WTC11 (cell line): ENCODE measurements at regions not wholly inside any gene's neighbourhood (a gene's known extent, or its start where the extent isn't known, plus 50 kb on each side); places are given as distances from the start of the nearest gene placed in this dataset.

Experiments used
- TF ChIP-seq, protein P1 (sequence below): fragments of 200-600 bp; IDR thresholded peaks from 2 replicates; pipeline ENCODE4 v1.8.0; 2022; ENCODE audit warnings: antibody characterized with exemption
- TF ChIP-seq, protein P2 (sequence below): sonication (generic); formaldehyde crosslinking; conservative IDR thresholded peaks from 2 replicates; pipeline ENCODE4 v1.8.1; 2023; ENCODE audit warnings: mild to moderate bottlenecking, low read depth, missing genetic modification reagents, moderate library complexity

DNA sequence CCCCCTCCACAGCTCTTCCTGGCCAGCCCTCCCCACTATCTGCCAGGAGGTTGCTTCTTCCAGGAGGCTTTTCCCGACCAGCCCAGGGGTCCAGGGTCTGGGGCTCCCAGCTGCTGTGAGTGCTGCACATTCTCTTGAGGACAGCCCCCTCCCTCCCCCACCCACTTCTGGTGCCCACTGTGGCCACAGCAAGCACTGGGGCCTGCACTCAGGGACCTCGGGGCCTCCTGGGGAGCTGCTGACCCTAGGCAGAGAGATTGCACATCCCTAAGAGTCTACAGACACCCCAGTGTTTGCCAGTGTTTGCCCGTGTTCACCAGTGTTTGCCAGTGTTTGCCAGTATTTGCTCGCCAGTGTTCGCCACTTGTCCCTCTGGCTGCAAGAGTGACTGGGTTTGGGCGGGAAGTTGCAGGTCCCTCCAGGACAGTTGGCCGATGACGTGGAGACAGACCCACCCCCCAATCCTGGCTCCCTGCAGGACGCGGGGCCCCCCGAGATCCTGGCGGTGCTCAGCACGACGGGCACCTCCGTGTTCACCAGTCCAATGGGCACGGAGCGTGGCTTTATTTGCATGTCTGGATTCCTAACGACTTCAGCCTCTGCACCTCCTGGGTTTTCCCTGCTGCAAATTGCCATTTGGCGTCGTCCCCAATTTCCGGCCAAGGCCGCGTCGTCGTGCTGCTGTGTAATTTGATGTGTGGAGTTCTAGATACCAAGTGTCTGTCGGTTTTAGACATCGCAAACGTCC, 87.5 kb upstream of the NKX1-1 start:
- TF ChIP-seq, protein P1, sequence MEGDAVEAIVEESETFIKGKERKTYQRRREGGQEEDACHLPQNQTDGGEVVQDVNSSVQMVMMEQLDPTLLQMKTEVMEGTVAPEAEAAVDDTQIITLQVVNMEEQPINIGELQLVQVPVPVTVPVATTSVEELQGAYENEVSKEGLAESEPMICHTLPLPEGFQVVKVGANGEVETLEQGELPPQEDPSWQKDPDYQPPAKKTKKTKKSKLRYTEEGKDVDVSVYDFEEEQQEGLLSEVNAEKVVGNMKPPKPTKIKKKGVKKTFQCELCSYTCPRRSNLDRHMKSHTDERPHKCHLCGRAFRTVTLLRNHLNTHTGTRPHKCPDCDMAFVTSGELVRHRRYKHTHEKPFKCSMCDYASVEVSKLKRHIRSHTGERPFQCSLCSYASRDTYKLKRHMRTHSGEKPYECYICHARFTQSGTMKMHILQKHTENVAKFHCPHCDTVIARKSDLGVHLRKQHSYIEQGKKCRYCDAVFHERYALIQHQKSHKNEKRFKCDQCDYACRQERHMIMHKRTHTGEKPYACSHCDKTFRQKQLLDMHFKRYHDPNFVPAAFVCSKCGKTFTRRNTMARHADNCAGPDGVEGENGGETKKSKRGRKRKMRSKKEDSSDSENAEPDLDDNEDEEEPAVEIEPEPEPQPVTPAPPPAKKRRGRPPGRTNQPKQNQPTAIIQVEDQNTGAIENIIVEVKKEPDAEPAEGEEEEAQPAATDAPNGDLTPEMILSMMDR: no peak
- TF ChIP-seq, protein P2, sequence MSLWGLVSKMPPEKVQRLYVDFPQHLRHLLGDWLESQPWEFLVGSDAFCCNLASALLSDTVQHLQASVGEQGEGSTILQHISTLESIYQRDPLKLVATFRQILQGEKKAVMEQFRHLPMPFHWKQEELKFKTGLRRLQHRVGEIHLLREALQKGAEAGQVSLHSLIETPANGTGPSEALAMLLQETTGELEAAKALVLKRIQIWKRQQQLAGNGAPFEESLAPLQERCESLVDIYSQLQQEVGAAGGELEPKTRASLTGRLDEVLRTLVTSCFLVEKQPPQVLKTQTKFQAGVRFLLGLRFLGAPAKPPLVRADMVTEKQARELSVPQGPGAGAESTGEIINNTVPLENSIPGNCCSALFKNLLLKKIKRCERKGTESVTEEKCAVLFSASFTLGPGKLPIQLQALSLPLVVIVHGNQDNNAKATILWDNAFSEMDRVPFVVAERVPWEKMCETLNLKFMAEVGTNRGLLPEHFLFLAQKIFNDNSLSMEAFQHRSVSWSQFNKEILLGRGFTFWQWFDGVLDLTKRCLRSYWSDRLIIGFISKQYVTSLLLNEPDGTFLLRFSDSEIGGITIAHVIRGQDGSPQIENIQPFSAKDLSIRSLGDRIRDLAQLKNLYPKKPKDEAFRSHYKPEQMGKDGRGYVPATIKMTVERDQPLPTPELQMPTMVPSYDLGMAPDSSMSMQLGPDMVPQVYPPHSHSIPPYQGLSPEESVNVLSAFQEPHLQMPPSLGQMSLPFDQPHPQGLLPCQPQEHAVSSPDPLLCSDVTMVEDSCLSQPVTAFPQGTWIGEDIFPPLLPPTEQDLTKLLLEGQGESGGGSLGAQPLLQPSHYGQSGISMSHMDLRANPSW: no peak
